Breast epithelium (tissue), 4 donors: ENCODE measurements at regions not wholly inside any gene's neighbourhood (a gene's known extent, or its start where the extent isn't known, plus 50 kb on each side); places are given as distances from the start of the nearest gene placed in this dataset.

ENCODE experiments used
- DNase-seq, 2 donors: peaks; one replicate each; pipeline ENCODE4 v3.0.0-alpha.2; 2019; ENCODE audit warnings: low spot score in 2 of 2
- H3K27ac ChIP-seq, 2 donors: fragments of 200-600 bp; sonication (generic) in 1 of 2; one replicate each; pipeline ENCODE4 v1.5.1; 2016 to 2019; ENCODE audit warnings: mild to moderate bottlenecking in 1 of 2
- H3K27me3 ChIP-seq, 2 donors: fragments of 200-600 bp; sonication (generic) in 1 of 2; one replicate each; pipeline versions ENCODE4 v1.5.1 to v1.6.0; 2017 to 2019; ENCODE audit warnings: control low read depth in 1 of 2, mild to moderate bottlenecking in 1 of 2
- H3K36me3 ChIP-seq: fragments of 200-600 bp; one replicate; pipeline ENCODE4 v1.5.1; 2019
- H3K4me1 ChIP-seq, 2 donors: fragments of 200-600 bp; sonication (generic); one replicate each; pipeline ENCODE4 v1.5.1; 2016 to 2019; ENCODE audit warnings: control low read depth in 1 of 2
- H3K4me3 ChIP-seq, 3 donors: fragments of 200-600 bp; sonication (generic); 1 replicate in 2 of 3; 2 replicates in 1 of 3; pipeline ENCODE4 v1.5.1; 2016 to 2019; ENCODE audit warnings: mild to moderate bottlenecking in 3 of 3, moderate library complexity in 2 of 3
- H3K9me3 ChIP-seq, 2 donors: fragments of 200-600 bp; sonication (generic) in 1 of 2; one replicate each; pipeline ENCODE4 v1.5.1; 2016 to 2019; ENCODE audit warnings: control low read depth in 1 of 2
- POLR2A ChIP-seq: fragments of 450-650 bp; IDR thresholded peaks from one replicate; pipeline ENCODE4 v1.6.1; 2016; ENCODE audit warnings: antibody characterized with exemption, mild to moderate bottlenecking, moderate library complexity
- POLR2AphosphoS5 ChIP-seq, 3 donors: sonication (generic); formaldehyde crosslinking; IDR thresholded peaks; one replicate each; pipeline ENCODE4 v1.6.1; 2017; ENCODE audit warnings: antibody characterized with exemption in 3 of 3
- intact Hi-C: fragments of 100-400 bp; cut with DNase I; formaldehyde crosslinking; loops from one replicate; pipeline ENCODE4 v1.15.1; 2023; ENCODE audit warnings: low total_unique reads
- TF ChIP-seq, protein P1 (sequence below), 3 donors: fragments of 450-650 bp; IDR thresholded peaks; one replicate each; pipeline ENCODE4 v1.5.1; 2016 to 2017; ENCODE audit warnings: antibody characterized with exemption in 3 of 3, mild to moderate bottlenecking in 3 of 3, moderate library complexity in 3 of 3

DNA sequence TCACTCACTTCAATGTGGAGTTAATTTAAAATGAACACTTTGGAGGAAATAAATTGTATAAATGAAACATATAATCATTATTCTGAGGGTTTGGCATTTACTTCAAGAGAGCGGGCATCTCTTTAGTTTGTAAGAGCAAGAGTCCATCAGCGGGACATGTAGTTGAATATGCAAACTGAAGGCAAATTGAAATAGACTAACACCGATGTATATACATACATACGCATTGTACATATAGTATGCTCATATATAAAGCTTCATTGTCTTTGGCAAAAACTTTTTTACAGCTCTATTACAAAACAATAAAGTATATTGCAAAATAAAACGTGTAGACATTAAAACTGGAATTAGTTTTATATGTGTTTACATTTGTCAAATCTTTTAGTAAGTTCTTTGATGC lies 328.9 kb downstream of the LTN1 start:
- Histone ChIP-seq H3K27me3 (no peaks in the 10 kb centered on the region), H3K4me1 (no peaks in the 10 kb centered on the region), H3K4me3 (no peak overlapping the region), H3K9me3 (no peaks in the 10 kb centered on the region), H3K36me3 (no peaks in the 10 kb centered on the region), H3K27ac (no peak overlapping the region)
- intact Hi-C loops = no loop called here
- DNase-seq = no peak
- TF ChIP-seq POLR2AphosphoS5 (IDR thresholded peaks at IDR 0.05) (no peak), POLR2A (no peak)
- TF ChIP-seq, protein P1, sequence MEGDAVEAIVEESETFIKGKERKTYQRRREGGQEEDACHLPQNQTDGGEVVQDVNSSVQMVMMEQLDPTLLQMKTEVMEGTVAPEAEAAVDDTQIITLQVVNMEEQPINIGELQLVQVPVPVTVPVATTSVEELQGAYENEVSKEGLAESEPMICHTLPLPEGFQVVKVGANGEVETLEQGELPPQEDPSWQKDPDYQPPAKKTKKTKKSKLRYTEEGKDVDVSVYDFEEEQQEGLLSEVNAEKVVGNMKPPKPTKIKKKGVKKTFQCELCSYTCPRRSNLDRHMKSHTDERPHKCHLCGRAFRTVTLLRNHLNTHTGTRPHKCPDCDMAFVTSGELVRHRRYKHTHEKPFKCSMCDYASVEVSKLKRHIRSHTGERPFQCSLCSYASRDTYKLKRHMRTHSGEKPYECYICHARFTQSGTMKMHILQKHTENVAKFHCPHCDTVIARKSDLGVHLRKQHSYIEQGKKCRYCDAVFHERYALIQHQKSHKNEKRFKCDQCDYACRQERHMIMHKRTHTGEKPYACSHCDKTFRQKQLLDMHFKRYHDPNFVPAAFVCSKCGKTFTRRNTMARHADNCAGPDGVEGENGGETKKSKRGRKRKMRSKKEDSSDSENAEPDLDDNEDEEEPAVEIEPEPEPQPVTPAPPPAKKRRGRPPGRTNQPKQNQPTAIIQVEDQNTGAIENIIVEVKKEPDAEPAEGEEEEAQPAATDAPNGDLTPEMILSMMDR (IDR thresholded peaks at IDR 0.05) = no peak

DNA sequence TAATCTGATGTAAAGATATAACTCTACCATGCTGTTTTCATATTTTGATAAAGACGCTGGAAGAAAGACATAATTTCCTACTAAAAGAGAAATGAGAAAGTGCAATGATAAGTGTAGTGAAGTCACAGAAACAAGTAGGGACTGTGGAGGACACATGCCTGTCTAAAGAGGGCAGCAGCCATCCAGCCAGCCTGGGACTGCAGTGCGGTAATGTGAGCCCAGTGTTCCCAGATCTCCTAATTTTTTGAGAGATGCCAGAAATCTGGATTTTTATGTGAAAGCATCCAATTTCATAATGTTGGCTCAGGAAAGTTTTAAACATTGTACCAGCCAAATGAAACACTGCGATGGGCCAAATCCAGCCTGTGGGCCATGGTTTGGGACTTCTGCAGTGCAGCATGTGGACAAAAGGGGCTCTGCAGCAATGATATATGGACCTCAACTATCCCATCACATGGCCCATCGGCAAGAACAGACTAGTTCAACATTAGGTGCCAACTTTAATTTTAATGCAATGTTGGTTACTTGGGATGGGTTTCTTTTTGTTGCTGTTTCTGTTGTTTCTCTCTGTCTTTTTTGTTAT lies 329.5 kb downstream of the LTN1 start:
- Histone ChIP-seq H3K4me3 (no peak overlapping the region), H3K9me3 (no peaks in the 10 kb centered on the region), H3K27ac (no peak overlapping the region), H3K36me3 (no peaks in the 10 kb centered on the region), H3K4me1 (no peaks in the 10 kb centered on the region), H3K27me3 (no peaks in the 10 kb centered on the region)
- intact Hi-C loops = no loop called here
- no peak for DNase-seq
- TF ChIP-seq, protein P1 (IDR thresholded peaks at IDR 0.05) = no peak
- TF ChIP-seq POLR2A = no peak

DNA sequence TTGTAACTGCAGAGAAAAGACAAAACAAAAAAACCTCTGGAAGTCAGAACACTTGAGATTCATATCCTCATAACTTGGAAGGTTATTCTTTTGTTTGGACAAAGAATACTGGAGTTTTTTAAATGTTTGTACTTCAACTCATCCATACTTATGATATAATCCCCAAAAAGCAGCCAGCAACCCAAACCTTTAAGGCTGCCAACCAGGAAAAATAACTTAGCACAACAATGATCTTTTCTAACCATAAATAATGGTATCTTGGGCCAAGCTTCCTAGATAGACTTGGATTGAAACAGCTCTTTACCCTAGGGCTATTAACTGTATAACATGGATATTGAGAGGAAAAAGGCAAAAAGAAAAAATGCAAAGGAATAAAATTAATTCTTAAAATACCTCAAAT lies 335.1 kb downstream of the LTN1 start:
- Histone ChIP-seq H3K4me3 (no peak overlapping the region), H3K36me3 (no peaks in the 10 kb centered on the region), H3K27me3 (no peaks in the 10 kb centered on the region), H3K4me1 (no peaks in the 10 kb centered on the region), H3K9me3 (no peaks in the 10 kb centered on the region), H3K27ac (no peak overlapping the region)
- DNase-seq = no peak
- TF ChIP-seq, protein P1 (IDR thresholded peaks at IDR 0.05) = no peak
- no peak for TF ChIP-seq POLR2A
- no peak for TF ChIP-seq POLR2AphosphoS5 (IDR thresholded peaks at IDR 0.05)
- intact Hi-C loops = no loop called here

DNA sequence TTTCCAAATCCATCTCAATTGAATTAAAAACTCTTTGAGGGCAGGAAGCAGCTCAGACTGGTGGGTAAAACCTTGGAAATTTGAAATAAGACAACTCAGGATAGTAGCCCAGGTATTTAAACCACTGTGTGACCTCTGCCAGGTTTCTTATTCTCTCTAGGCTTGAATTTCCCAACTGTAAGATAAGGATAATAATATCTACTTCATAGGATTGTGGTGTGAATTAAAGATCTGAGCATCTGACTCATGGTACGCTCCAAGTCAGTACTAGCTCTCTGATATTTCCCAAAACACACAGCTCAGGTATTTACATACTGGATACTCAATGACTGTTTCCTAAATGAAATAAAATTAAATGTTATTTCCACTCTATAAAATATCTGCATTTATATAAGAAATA lies 337.2 kb downstream of the LTN1 start:
- H3K36me3 ChIP-seq = no peaks in the 10 kb centered on the region
- DNase-seq = no peak
- no peaks in the 10 kb centered on the region for H3K9me3 ChIP-seq
- no peaks in the 10 kb centered on the region for H3K27me3 ChIP-seq
- no peak overlapping the region for H3K27ac ChIP-seq
- intact Hi-C loops = no loop called here
- no peak for TF ChIP-seq POLR2A
- no peak for TF ChIP-seq POLR2AphosphoS5 (IDR thresholded peaks at IDR 0.05)
- TF ChIP-seq, protein P1 (IDR thresholded peaks at IDR 0.05) = no peak
- H3K4me3 ChIP-seq = no peak overlapping the region
- no peaks in the 10 kb centered on the region for H3K4me1 ChIP-seq

DNA sequence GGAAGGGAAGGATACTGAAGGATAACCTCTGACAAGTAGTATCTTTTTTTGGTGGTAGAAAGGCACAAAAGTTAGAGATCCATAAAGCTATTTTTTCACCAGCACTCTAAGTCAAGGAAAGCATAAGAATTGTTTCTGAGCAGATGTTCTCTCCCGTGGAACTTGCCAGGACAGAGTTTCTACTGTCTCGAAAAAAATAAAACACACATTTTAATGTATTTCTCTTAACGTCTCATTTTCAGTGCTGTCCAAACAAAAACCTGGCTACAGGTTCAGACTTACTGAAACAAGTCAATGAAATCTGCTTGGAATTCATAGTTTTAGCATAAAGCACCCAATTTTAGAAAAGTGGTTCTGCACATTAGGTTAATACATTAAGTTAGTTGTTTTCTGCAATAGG lies 338.3 kb downstream of the LTN1 start:
- intact Hi-C loops = no loop called here
- no peak overlapping the region for H3K4me3 ChIP-seq
- no peaks in the 10 kb centered on the region for H3K9me3 ChIP-seq
- H3K4me1 ChIP-seq = no peaks in the 10 kb centered on the region
- H3K27me3 ChIP-seq = no peaks in the 10 kb centered on the region
- H3K27ac ChIP-seq = no peak overlapping the region
- no peak for DNase-seq
- H3K36me3 ChIP-seq = no peaks in the 10 kb centered on the region
- TF ChIP-seq POLR2A = no peak

DNA sequence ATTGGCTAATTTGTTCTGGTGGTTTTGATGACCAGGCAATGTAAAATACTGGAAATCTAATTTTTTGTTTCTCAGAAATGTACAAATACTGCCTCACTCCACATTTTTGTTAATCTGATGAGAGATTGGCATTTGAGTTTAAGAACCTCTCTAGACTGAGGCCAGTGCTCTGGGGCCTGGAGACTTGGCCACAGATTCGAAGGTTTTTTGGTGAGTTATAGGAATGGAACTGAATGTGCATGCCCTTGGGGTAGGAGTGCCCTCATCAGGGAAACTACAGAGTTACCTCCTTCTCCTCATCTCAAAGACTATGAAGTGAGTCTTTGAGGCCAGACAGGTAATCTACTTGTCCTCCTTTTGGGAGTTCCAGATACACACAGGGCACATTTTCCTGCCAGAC lies 347.9 kb downstream of the LTN1 start:
- H3K27ac ChIP-seq = no peak overlapping the region
- TF ChIP-seq POLR2AphosphoS5 (IDR thresholded peaks at IDR 0.05) (no peak), POLR2A (no peak)
- TF ChIP-seq, protein P1 (IDR thresholded peaks at IDR 0.05) = no peak
- peak in 1 of 2 donors; percentile 35 for DNase-seq
- H3K4me3 ChIP-seq = no peak overlapping the region
- no peaks in the 10 kb centered on the region for H3K4me1 ChIP-seq
- H3K27me3 ChIP-seq = no peaks in the 10 kb centered on the region
- no peaks in the 10 kb centered on the region for H3K36me3 ChIP-seq
- H3K9me3 ChIP-seq = no peaks in the 10 kb centered on the region
- intact Hi-C loops = no loop called here
